ENCODE measurements at regions not wholly inside any gene's neighbourhood (a gene's known extent, or its start where the extent isn't known, plus 50 kb on each side); places are given as distances from the start of the nearest gene placed in this dataset.

- TF ChIP-seq, protein P1, sequence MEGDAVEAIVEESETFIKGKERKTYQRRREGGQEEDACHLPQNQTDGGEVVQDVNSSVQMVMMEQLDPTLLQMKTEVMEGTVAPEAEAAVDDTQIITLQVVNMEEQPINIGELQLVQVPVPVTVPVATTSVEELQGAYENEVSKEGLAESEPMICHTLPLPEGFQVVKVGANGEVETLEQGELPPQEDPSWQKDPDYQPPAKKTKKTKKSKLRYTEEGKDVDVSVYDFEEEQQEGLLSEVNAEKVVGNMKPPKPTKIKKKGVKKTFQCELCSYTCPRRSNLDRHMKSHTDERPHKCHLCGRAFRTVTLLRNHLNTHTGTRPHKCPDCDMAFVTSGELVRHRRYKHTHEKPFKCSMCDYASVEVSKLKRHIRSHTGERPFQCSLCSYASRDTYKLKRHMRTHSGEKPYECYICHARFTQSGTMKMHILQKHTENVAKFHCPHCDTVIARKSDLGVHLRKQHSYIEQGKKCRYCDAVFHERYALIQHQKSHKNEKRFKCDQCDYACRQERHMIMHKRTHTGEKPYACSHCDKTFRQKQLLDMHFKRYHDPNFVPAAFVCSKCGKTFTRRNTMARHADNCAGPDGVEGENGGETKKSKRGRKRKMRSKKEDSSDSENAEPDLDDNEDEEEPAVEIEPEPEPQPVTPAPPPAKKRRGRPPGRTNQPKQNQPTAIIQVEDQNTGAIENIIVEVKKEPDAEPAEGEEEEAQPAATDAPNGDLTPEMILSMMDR (IDR thresholded peaks at IDR 0.05; ENCODE audit: insufficient read depth, low read length, poor library complexity, severe bottlenecking), result no peak
- TF ChIP-seq EZH2phosphoT487 (conservative IDR thresholded peaks at IDR 0.05; ENCODE audit: low read length), result no peak
These were observed 611.9 kb upstream of the ADAMTS5 start for GRCh38 chr21:27578741-27579265.
